GM21576 (cell line): ENCODE measurements at regions not wholly inside any gene's neighbourhood (a gene's known extent, or its start where the extent isn't known, plus 50 kb on each side); places are given as distances from the start of the nearest gene placed in this dataset.

ENCODE experiments used
- ATAC-seq: cut with Tn5 transposase; IDR thresholded peaks from one replicate; pipeline ENCODE4 v1.9.1; 2021; ENCODE audit warnings: mild to moderate bottlenecking, moderate library complexity; ENCODE audit not compliant: unreplicated experiment

DNA sequence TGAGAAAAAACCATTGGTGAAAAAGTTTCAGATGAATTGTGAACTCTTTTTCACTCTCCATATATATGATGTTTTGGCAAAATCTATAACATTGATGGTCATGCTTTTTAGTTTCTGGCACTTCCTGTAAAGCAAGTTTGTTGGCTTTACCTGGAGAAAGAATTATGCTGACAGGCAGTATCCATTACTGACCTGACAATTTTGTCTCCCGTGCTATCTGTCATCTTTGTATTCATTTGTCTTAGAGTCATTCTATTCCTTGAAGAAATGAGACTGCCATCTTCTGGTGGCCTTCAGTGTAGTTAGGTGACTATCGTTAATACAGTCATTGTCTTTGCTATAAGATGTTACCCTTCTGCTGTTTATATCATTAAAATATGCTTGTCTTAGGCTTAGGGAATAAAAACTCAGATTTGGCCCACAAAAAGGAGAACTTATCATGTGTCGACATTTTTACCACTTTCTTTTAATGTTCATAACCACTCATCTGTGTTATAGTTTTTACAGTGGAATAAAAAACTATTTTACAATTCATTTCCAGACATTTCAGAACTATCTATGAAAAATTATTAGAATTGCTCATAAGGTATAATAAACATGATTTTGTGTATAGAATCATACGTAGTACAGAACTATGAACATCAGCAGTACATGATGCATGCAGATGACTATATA, 707.0 kb downstream of the EPM2A start:
- ATAC-seq, result peak; percentile 79

DNA sequence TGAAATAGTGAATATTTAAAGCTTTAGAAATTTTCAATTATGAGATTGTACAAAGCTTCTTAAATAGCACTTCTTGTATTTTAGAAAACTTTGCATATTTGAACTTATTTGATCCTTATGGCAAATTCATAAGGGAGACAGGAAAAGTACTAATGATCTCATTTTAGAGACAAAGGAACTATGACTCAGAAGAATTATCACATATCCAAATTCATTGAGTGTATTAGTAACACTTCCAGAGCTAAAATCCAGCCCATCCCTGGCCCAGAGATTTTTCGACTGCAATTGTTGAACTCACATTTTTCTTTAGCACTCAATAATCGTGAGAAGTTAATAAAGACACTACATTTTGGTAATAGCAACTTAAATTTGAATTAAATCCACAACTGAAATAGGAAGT, 704.3 kb downstream of the EPM2A start:
- ATAC-seq, result no peak

DNA sequence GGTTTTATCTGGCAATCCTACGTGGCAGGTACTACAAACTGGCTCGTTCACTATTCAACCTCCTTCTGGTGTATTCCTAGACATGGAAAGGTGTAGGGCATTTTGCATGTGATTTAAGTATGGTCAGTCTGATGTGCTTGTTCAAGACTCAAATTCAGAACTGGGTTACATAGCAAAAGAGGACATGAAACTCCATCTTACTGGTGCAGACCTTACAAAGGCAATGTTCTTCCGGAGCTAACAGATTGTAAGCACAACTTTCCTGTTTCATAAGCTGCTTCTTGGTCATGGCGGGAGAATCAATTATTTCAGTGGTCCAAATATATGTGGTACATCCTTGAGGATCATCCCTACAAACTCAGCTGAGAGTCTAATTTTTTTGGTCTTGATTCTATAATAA, 703.4 kb downstream of the EPM2A start:
- no peak for ATAC-seq

GRCh38 chr6:145032562-145033145, 702.7 kb downstream of the EPM2A start:
- no peak for ATAC-seq

DNA sequence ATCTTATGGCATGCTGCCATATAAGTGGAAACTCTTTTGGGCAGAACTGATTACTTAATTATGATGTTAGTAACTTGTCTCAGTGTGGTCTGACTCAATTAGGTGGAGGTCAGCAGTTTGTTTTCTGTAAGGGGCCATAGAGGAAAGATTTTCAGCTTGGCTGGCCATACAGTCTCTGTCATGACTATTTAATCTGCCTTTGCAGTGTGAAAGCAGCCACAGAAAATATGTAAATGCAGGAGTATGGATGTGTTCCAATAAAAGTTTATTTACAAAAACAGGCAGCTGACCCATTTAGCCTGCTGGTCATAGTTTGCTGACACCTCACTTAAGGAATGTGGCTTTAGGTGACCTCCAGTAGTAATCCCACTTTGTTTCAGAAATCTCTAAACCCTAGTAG, 700.7 kb downstream of the EPM2A start:
- ATAC-seq, result no peak

- ATAC-seq, result no peak
These were observed 699.1 kb downstream of the EPM2A start for GRCh38 chr6:145036236-145036635.

GRCh38 chr6:145036848-145037567, 698.3 kb downstream of the EPM2A start:
- no peak for ATAC-seq

- ATAC-seq, result no peak
These were observed 692.8 kb downstream of the EPM2A start for GRCh38 chr6:145042559-145042958.

DNA sequence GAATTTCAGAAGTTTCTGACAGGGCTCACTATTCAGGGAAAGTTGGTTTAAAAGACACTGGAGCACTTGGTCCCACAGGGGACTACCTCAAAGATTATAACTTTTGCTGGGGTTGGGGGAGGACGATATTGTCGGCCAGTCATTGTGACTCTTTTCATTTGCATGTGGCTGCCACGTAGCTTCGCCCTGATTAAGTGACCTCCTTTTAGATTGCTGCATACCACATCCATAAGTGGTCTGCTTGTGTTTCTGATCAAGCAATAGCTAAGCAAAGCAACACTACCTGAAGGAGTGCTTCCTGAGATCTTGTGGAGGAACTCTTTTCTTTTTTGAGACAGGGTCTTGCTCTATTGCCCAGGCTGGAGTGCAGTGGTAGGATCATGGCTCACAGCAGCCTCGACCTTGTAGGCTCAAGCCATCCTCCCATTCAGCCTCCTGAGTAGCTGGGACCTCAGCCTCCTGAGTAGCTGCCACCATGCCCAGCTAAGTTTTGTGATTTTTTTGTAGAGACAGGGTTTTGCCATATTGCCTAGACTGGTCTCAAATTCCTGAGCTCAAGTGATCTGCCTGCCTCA, 691.3 kb downstream of the EPM2A start:
- no peak for ATAC-seq

DNA sequence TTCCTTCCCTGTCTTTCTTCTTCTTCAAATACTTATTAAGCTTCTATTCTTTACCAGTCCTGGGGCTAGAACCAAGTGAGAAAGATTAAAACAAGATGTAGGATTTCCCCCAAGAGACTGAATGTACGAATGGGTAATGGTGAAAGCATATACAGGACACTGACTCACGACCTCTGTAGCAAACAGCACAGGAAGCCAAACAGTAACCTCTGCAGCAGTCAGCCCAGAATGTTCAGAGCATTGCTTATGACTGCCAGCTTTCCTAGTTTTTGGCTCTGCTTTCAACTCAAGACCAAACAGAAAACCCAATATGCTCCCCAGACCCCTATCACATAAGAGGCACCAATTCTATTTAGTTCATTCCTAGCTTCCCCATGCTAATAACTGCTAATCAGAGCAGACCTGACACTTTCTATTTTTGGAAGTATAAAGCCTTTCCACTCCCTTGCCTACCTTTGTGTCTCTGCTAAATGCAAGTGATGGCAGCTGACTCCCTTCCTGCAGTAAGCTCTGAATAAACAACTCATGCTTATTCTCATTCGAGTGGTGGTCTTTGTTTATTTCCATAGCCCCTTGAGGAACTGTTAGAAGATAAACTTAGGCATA, 690.6 kb downstream of the EPM2A start:
- ATAC-seq, result no peak

DNA sequence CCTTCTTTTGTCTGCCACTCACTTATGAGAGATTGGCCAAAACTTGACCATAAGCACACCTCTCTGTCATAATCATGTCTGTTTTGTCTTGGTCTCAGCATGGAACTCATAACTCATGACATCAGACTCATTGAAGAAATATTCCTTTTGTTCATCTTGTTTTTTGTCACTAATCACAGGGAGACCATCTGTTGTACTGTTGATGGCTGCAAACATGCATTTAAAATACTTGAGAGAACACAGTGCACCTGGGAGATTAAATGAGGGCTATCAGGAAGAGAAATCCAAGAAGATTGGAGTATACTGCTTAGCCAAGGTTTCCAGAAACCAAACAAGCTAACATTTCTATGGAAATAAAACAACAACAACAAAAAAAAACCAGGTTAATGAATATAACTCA, 689.7 kb downstream of the EPM2A start:
- no peak for ATAC-seq

DNA sequence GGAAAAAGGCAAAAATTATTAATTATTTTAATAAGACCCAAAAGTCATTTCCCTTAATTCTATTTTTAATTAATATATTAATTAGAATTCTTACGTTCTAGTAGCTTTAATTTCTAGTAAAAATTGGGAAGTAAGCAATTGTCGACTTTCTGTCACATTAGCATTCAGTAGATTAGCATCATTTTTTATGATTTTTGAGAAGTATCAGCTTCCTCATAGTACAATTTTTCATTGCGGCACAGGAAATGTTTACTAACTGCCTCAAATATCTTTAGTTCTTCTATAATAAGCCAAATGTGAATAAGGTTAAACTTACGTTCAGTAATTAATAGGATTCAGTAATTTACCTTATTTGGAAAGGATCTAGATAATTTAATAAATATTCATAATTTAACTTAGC, 687.4 kb downstream of the EPM2A start:
- ATAC-seq, result no peak

GRCh38 chr6:145051661-145052060, 683.7 kb downstream of the EPM2A start:
- ATAC-seq, result no peak

GRCh38 chr6:145055567-145055966, 679.8 kb downstream of the EPM2A start:
- ATAC-seq, result no peak

DNA sequence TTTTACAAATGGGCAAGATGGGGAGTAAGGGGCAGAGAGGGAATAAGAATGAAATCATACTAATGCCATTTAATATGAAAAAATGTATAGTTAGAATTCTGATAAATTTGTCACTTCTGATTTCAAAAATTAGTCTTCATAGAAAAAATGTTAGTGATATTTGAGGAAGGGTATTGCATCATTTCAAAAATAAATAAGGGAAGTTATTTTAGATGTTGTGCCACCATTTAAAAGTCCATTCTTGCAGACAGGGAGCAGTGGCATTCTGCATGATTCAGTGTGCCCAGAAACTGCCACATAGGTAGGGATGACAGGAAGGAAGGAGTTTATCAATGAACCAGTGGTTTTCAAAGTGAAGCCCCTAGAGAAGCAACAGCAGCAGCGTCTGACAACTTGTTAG, 674.6 kb downstream of the EPM2A start:
- ATAC-seq, result no peak

GRCh38 chr6:145063091-145063490, 672.2 kb downstream of the EPM2A start:
- ATAC-seq, result no peak

GRCh38 chr6:145067430-145067829, 667.9 kb downstream of the EPM2A start:
- ATAC-seq, result no peak

DNA sequence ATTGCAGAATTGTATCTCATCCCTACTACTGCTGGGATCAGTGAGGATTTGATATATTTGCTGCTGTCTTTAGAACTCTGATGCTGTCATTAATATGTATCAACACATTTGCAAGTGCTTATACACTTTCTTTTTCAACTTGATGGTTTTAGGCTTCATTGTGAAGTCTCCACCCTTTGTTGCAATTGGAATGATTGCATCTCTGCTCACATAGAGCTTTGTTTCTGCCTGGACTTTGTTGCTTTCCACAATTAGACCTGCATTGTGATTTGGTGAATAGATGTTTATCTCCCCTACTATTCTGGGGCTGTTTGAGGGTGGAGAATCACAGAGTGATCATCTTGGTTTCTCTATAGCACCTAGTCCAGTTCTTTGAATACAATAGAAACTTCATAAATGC, 666.7 kb downstream of the EPM2A start:
- ATAC-seq, result no peak

DNA sequence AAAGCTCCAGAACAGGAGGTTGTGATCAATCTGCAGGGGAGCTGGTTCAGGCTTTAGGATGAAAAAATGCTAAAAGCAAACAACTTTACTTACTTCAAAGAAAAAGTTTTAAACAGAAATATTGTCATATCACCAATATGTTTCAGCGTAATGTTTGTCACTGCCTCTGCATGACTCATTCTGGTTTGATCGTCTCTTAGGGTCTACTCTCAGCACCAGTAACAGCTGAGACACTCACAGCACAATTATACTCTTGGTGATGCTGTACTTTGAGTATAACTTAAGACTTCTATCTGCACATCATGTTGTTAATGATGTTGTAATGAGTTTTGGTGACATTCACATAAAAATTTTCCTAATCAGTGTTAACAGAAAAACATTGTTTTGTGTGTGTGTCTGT, 665.4 kb downstream of the EPM2A start:
- ATAC-seq, result no peak

DNA sequence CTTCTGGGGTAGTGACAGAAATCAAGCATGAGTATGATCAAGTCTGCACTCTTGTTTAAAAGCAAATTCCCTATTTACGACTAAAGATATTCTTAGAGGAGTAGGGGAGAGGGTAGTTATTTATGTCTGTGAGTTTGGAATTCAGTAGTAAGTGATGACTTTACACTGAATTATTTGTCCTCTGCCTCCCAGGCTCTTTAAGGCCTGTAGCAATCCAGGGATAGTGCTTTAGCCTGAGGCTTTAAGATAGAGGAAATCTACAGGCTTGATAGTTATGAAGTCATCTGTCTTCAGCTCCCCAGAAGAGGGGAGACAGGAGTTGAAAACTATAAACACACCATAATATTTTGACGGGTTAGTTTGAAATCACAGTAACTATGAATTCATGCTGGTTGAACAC, 664.5 kb downstream of the EPM2A start:
- ATAC-seq, result no peak

DNA sequence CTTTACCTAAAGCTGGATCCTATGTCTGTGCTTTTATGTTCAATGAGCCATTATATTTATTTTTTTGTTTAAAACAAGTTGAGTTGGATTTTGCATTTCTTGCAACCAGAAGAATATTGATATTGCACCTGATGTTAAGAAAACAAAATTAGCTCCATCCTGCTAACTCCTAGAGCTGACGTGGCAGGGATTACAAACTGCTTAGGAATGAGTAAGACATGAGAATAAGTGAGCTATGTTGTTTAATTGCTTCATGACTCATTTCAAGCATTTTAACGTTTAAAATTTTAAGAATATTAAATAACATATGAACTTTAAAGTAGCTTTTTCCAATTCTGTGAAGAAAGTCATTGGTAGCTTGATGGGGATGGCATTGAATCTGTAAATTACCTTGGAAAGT, 663.5 kb downstream of the EPM2A start:
- no peak for ATAC-seq

DNA sequence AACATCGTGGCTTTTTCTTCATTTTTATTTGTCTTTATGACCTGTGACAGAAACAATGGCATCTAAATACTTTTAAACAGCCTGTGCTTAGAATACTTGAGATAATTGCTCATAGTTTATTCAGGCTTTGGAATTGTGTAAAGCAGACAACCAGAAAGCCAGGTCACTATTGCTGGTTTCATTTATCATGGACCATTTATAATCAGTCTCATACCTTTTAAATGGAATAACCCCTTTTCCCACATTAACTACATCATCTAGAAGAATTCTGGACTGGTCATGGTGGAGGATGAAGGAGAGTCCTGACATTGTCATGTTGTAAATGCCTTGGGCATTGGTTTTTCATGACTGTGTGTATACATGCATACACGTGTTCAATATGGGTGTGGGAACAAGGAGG, 661.5 kb downstream of the EPM2A start:
- ATAC-seq, result no peak
